SK-N-MC (cell line): ENCODE measurements at regions not wholly inside any gene's neighbourhood (a gene's known extent, or its start where the extent isn't known, plus 50 kb on each side); places are given as distances from the start of the nearest gene placed in this dataset.

Experiments used
- DNase-seq: peaks from one replicate; pipeline ENCODE4 v3.0.0-alpha.2; 2011; ENCODE audit warnings: low read depth, low spot score
- H3K27ac ChIP-seq: fragments of 200-600 bp; sonication (generic); 2 replicates; pipeline ENCODE4 v1.5.1; 2016; ENCODE audit warnings: mixed run types
- H3K36me3 ChIP-seq: fragments of 200-600 bp; sonication (generic); 2 replicates; pipeline ENCODE4 v1.6.1; 2017; ENCODE audit warnings: antibody characterized with exemption, low read length, mixed read lengths; ENCODE audit not compliant: insufficient read depth
- H3K4me3 ChIP-seq: fragments of 200-600 bp; sonication (generic); 2 replicates; pipeline ENCODE4 v1.5.1; 2016
- H3K9ac ChIP-seq: fragments of 200-600 bp; sonication (generic); 2 replicates; pipeline ENCODE4 v1.8.0; 2017; ENCODE audit warnings: mixed run types, mixed read lengths; ENCODE audit not compliant: insufficient read length
- H3K9me3 ChIP-seq: fragments of 200-600 bp; sonication (generic); 2 replicates; pipeline ENCODE4 v1.6.1; 2017; ENCODE audit warnings: low read depth, mild to moderate bottlenecking, antibody characterized with exemption, low read length, moderate library complexity, mixed read lengths
- EZH2 ChIP-seq: fragments of 200-600 bp; sonication (generic); IDR thresholded peaks from one replicate; pipeline ENCODE4 v1.6.1; 2017; ENCODE audit warnings: antibody characterized with exemption
- FOXP2 ChIP-seq: optimal IDR thresholded peaks from 2 replicates; pipeline ENCODE3; 2011; ENCODE audit warnings: mild to moderate bottlenecking, moderate library complexity; ENCODE audit not compliant: insufficient read depth; ENCODE audit errors: extremely low read length, control extremely low read depth
- POLR2AphosphoS5 ChIP-seq: IDR thresholded peaks from 2 replicates; pipeline ENCODE4 v1.6.1; 2012; ENCODE audit warnings: mild to moderate bottlenecking, low read depth, low read length, borderline replicate concordance

GRCh38 chr6:44561060-44561623 is 173.6 kb downstream of the CDC5L start:
- Histone ChIP-seq H3K36me3 (no peaks in the 10 kb centered on the region), H3K27ac (no peak overlapping the region), H3K9me3 (no peaks in the 10 kb centered on the region), H3K9ac (no peak overlapping the region), H3K4me3 (peak overlapping the region; percentile 52)
- no peak for DNase-seq
- no peak for TF ChIP-seq POLR2AphosphoS5
- no peak for TF ChIP-seq EZH2
- no peak for TF ChIP-seq FOXP2

DNA sequence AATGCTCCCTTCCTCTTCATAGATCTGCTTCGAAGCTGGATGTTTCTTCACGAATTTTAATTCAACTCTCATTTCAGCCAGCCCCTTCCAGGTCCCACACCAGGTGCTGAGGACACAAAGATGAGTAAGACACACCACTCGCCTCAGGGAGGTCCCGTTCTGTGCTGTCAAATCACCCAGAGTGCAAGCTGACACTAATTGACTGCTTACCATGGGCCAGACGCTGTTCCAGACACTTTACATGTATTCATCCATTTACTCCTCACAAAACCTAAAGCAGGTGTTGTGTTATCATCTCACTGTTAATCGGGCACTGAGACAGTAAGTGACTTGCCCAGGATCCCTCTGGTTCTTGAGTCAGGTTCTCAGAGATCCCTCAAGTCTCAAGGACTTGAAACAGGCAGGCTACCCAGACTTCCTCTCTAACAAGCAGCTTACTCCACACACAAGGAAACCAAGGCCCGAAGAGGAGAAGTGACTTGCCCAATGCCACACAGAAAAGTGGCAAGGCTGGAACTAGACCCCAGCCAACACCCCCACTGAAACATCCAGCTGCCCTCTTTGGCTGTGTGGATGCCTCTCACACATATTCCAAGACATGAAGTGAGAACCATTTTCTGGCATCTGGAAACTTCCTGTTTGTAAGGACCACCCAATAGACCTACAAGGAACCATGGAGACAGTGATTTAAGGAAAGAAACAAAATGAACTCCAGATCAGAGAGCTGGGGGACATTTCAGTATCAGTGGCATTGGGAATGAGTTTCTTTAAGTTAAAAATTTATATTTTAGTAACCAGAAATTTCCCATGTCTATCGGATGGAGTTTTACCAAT is 174.5 kb downstream of the CDC5L start:
- H3K36me3 ChIP-seq = no peaks in the 10 kb centered on the region
- TF ChIP-seq POLR2AphosphoS5 = no peak
- DNase-seq = no peak
- no peak overlapping the region for H3K4me3 ChIP-seq
- no peak overlapping the region for H3K27ac ChIP-seq
- H3K9me3 ChIP-seq = no peaks in the 10 kb centered on the region
- H3K9ac ChIP-seq = no peak overlapping the region

DNA sequence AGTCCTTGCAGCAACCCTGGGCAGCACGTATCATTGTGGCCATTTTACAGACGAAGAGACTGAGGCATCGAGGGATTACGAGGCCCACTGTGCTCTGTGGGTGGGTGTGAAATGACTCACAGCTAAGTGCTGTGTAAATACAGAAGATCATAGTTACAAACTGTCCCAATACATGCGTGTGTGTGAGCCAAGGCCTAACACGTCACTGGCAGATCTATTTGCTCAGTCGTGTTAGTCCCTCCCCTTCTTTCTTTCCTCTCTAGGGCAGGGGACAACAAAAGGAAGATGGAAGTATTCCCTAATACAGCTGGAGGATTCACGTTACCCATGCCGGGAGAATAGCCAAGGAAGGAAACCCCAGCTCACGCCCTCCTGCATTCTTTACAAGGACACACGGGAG is 175.9 kb downstream of the CDC5L start:
- no peak overlapping the region for H3K9ac ChIP-seq
- no peak overlapping the region for H3K4me3 ChIP-seq
- no peaks in the 10 kb centered on the region for H3K9me3 ChIP-seq
- no peak overlapping the region for H3K27ac ChIP-seq
- no peak for DNase-seq
- TF ChIP-seq POLR2AphosphoS5 = no peak
- no peak for TF ChIP-seq FOXP2
- no peak for TF ChIP-seq EZH2
- H3K36me3 ChIP-seq = no peaks in the 10 kb centered on the region

GRCh38 chr6:44564906-44565524 is 177.5 kb downstream of the CDC5L start:
- no peak overlapping the region for H3K9ac ChIP-seq
- TF ChIP-seq EZH2 (no peak), POLR2AphosphoS5 (no peak), FOXP2 (no peak)
- H3K9me3 ChIP-seq = no peaks in the 10 kb centered on the region
- no peaks in the 10 kb centered on the region for H3K36me3 ChIP-seq
- DNase-seq = no peak
- H3K27ac ChIP-seq = no peak overlapping the region
- no peak overlapping the region for H3K4me3 ChIP-seq

DNA sequence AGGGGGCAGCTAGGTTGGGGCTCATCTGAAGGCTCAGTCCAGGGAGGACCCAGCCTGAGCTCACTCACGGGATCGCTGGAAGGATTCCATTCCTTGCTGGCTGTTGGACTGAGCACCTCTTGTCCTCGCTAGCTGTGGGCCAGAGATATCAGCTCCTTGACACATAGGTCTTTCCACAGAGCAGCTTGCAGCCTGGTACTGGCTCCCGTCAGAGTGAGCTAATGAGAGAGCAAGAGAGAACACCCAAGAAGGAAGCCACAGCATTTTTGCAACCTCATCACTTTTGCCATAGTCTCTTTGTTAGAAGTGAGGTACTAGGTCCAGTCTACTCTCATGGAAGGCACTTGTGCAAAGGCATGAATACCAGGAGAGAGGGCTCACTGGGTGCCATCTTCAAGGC is 179.9 kb downstream of the CDC5L start:
- no peak for DNase-seq

DNA sequence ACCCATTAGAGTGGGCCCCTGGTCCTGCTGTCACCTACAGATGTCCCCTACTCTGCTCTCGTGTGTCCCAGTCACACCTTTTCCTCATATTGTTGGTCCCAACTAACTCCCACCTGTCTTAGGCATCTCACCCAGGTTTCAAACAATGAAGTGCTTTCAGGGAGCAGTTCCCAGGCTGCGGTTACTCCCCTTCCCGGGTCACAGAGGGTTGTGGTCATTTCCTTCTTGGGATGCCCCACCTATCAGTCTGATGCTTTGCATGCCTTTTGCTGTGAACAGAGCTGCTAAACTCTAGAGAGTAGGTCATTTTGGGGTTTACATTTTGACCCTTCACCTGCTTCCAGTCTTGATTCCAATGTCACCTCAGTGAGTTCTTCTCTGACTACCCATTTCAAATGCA is 181.6 kb downstream of the CDC5L start:
- no peak overlapping the region for H3K9ac ChIP-seq
- no peak for TF ChIP-seq EZH2
- no peak for DNase-seq
- H3K27ac ChIP-seq = no peak overlapping the region
- no peaks in the 10 kb centered on the region for H3K9me3 ChIP-seq
- no peak overlapping the region for H3K4me3 ChIP-seq
- H3K36me3 ChIP-seq = no peaks in the 10 kb centered on the region

More for the DNA sequence above, 179.9 kb downstream of the CDC5L start:
- Histone ChIP-seq H3K4me3 (no peak overlapping the region), H3K27ac (no peak overlapping the region), H3K9me3 (no peaks in the 10 kb centered on the region), H3K9ac (no peak overlapping the region), H3K36me3 (no peaks in the 10 kb centered on the region)
- TF ChIP-seq EZH2 (no peak), POLR2AphosphoS5 (no peak), FOXP2 (no peak)

- H3K9ac ChIP-seq = no peak overlapping the region
- H3K27ac ChIP-seq = no peak overlapping the region
Measured at GRCh38 chr6:44569931-44570385, 182.5 kb downstream of the CDC5L start.

DNA sequence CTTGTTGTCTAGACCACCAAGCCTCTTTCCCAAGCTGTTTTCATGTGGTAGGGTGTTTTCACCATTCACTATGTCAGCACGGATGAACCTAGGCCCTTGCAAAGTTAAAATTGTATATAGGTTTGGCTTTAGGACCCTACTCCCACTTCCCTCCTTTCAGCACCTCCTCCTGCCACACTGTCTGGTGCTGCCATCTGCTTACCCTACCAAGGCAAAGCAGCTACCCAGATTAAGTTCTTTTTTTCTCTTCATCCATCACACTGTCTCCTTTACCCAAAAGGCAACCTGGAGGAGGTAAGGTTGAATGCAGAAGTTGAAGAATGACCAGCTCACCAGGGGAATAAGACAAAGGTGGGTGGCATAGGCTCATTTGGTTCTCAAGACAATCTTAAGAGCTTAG is 184.0 kb downstream of the CDC5L start:
- H3K9me3 ChIP-seq = no peaks in the 10 kb centered on the region
- DNase-seq = no peak
- H3K4me3 ChIP-seq = no peak overlapping the region
- TF ChIP-seq POLR2AphosphoS5 = no peak
- TF ChIP-seq EZH2 = no peak
- TF ChIP-seq FOXP2 = no peak
- no peak overlapping the region for H3K27ac ChIP-seq
- no peak overlapping the region for H3K9ac ChIP-seq
- H3K36me3 ChIP-seq = no peaks in the 10 kb centered on the region

More at GRCh38 chr6:44569931-44570385, 182.5 kb downstream of the CDC5L start:
- H3K9me3 ChIP-seq = no peaks in the 10 kb centered on the region
- no peaks in the 10 kb centered on the region for H3K36me3 ChIP-seq
- TF ChIP-seq POLR2AphosphoS5 (no peak), EZH2 (no peak), FOXP2 (no peak)
- no peak for DNase-seq
- H3K4me3 ChIP-seq = no peak overlapping the region

DNA sequence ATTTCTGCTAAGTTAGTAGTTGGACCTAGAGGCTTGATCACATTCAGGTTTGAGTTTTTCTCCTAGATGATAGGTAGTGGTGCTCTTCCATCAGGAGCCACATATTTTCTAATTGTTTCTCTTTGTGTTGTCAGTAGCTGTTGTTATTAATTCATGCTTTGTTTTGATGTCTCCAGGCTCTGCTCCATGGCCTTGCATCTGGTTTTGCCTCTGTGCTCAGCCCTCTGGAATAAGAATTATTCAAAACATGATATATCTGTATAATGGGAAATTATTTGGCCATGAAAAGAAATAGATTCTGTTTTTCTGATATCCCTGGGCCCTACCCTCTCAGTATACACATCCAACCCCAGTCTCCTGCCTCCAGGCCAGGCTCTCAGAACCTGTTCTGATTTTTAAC is 184.8 kb downstream of the CDC5L start:
- Histone ChIP-seq H3K9ac (no peak overlapping the region), H3K27ac (no peak overlapping the region), H3K9me3 (no peaks in the 10 kb centered on the region), H3K36me3 (no peaks in the 10 kb centered on the region), H3K4me3 (no peak overlapping the region)
- no peak for DNase-seq
- TF ChIP-seq EZH2 (no peak), POLR2AphosphoS5 (no peak)
